ENCODE measurements at regions not wholly inside any gene's neighbourhood (a gene's known extent, or its start where the extent isn't known, plus 50 kb on each side); places are given as distances from the start of the nearest gene placed in this dataset.

DNA sequence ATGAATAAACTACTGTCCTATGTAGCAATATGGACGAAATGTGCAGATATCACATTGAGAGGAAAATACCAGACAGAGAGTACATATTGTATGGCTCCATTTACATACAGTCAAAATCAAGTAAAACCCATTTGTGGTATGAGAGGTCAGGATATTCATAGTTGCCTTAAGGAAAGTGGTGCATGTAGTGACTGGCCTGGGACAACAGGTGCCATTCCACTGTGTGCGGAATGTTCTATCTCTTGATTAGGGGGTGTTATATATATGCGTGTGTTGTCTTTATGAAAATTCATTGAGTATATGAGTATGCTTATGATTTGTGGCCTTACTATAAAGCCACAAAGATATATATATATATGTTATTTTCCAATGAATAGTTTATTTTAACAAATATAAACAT lies 964.0 kb downstream of the SORCS3 start:
- H3K27ac ChIP-seq: no peak overlapping the region
- TF ChIP-seq ZFX (IDR thresholded peaks at IDR 0.05; ENCODE audit: borderline replicate concordance): no peak
- TF ChIP-seq, protein P1, sequence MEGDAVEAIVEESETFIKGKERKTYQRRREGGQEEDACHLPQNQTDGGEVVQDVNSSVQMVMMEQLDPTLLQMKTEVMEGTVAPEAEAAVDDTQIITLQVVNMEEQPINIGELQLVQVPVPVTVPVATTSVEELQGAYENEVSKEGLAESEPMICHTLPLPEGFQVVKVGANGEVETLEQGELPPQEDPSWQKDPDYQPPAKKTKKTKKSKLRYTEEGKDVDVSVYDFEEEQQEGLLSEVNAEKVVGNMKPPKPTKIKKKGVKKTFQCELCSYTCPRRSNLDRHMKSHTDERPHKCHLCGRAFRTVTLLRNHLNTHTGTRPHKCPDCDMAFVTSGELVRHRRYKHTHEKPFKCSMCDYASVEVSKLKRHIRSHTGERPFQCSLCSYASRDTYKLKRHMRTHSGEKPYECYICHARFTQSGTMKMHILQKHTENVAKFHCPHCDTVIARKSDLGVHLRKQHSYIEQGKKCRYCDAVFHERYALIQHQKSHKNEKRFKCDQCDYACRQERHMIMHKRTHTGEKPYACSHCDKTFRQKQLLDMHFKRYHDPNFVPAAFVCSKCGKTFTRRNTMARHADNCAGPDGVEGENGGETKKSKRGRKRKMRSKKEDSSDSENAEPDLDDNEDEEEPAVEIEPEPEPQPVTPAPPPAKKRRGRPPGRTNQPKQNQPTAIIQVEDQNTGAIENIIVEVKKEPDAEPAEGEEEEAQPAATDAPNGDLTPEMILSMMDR (IDR thresholded peaks at IDR 0.05): no peak

DNA sequence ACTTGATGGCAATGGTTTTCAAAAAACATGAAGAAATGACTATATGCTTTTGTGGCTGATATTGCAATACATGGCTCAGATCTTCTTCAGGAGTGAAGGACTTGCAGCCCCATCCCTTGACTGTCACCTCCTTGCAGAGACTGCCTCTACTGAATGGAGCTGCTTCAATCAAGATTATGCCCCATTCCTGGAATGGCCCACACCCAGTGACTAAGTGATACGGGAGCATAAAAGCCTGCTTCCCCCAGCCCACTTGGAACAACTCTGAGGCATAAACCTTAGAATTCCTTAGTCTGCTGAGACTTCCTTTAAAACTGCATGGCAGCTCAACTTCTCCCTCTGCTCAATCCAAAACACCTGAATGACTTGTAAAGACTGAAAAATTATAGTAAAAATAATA lies 957.1 kb downstream of the SORCS3 start:
- TF ChIP-seq, protein P1 (IDR thresholded peaks at IDR 0.05): no peak
- TF ChIP-seq ZFX (IDR thresholded peaks at IDR 0.05; ENCODE audit: borderline replicate concordance): no peak
- H3K27ac ChIP-seq: no peak overlapping the region

DNA sequence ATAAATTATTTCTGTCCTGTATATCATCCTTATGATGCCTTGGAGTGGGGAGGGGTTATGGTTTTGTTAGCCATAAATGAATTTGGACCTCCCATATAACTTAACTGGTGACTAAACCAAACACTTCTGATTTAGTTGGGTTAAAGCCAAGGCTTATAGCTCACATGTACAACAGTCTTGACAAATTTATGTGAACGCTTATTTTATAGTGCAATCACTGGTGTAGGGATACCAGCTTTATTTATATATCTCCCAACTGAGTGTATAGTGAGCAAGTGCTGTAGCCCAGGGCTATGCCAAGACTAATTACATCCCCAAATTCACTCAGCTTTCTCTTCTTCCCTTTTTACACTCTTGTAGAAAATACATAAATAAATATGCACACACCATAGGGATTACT lies 956.2 kb downstream of the SORCS3 start:
- no peak overlapping the region for H3K27ac ChIP-seq
- TF ChIP-seq ZFX (IDR thresholded peaks at IDR 0.05; ENCODE audit: borderline replicate concordance): no peak
- TF ChIP-seq, protein P1 (IDR thresholded peaks at IDR 0.05): no peak

DNA sequence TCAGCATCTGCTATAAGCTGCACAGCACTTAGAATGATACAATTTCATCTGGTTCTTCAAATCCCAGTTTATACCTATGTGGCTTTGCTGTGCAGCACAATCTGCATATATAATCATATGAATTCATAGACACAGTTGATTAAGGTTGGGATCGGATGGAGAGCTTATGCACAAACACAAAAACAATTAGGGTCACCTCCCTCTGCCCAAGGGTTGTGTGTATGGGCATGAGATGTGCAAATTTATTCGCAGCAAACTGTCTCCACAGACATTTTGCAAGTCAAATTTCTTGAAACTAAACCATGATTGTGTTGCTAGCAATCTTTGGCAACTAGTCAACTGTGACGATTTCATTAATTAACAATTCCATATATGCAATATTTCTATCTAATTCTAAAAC lies 955.7 kb downstream of the SORCS3 start:
- TF ChIP-seq ZFX (IDR thresholded peaks at IDR 0.05; ENCODE audit: borderline replicate concordance): no peak
- TF ChIP-seq, protein P1 (IDR thresholded peaks at IDR 0.05): no peak
- no peak overlapping the region for H3K27ac ChIP-seq

DNA sequence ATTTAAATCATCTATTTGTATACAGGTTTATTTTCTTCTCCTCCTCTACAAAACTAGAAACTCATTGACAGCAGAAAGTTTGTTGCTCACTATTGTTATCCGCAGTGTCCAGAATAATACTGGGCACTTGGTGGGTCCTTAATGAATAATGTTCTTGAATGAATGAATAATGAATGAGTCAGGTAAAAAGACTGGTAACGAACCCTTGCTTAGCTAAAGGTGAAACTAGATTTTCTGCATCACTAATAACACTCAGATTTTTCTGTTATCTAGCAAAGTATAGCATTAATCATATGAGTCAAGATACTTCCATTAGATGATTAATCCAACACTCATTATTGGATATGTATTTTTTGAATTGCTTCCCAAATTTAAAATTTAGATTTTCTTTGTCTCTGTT lies 953.2 kb downstream of the SORCS3 start:
- H3K27ac ChIP-seq: no peak overlapping the region
- TF ChIP-seq, protein P1 (IDR thresholded peaks at IDR 0.05): no peak
- TF ChIP-seq ZFX (IDR thresholded peaks at IDR 0.05; ENCODE audit: borderline replicate concordance): no peak

DNA sequence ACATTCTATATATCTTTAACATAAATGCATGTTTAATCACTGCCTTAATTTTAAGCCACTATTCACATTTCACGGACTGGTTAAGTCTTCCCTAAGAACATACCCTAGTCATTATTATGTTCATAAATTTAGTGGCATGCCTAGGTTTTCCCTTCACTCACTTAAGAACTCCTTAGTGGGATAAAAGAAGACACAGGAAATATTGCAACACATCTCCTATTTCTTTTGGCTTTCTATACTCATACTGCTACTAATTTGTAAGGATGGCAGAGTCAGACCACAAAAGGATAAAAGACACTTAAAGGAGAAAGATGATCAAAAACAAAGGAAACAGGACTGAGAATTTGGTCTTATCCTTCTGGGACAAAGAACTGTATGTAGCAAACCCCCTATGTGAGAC lies 951.4 kb downstream of the SORCS3 start:
- H3K27ac ChIP-seq: no peak overlapping the region
- no peak for TF ChIP-seq ZFX (IDR thresholded peaks at IDR 0.05; ENCODE audit: borderline replicate concordance)
- TF ChIP-seq, protein P1 (IDR thresholded peaks at IDR 0.05): no peak

DNA sequence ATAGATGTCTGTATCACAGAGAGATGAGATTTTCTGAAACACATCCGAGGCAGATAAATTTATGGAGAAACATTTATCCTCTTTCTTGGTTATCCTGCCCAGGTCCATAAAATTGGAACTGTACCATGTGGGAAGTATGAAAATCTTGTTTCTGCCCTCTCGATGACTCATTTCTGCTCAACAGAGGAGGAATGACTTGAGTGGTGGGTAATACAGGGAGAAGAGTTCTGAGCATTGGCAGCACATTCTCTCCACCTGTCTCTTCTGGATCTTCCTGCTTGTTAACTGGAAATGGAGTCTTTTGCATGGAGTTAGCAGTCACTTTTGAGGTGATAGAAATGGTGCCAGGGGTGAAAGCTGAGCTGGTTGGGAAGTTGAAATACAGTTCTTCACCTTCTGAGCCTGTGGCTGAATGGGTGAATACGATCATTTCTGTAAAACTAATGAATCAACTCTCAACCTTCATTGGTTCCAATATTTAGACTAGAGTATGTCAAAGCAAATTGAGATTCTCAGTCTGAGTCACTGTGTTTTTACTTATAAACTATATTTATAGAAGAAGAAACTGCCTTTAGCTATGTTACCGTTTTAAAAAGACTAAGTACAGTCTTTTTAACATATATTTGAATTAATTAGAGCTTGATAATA lies 945.5 kb downstream of the SORCS3 start:
- no peak overlapping the region for H3K27ac ChIP-seq
- TF ChIP-seq, protein P1 (IDR thresholded peaks at IDR 0.05): no peak
- TF ChIP-seq ZFX (IDR thresholded peaks at IDR 0.05; ENCODE audit: borderline replicate concordance): no peak

All from 22Rv1 (cell line).